ENCODE measurements at regions not wholly inside any gene's neighbourhood (a gene's known extent, or its start where the extent isn't known, plus 50 kb on each side); places are given as distances from the start of the nearest gene placed in this dataset.
"Not testable (repeated sequence)": the region's sequence is repeated elsewhere in the genome, so short reads cannot be mapped to it uniquely, and the experiment has no call there.

DNA sequence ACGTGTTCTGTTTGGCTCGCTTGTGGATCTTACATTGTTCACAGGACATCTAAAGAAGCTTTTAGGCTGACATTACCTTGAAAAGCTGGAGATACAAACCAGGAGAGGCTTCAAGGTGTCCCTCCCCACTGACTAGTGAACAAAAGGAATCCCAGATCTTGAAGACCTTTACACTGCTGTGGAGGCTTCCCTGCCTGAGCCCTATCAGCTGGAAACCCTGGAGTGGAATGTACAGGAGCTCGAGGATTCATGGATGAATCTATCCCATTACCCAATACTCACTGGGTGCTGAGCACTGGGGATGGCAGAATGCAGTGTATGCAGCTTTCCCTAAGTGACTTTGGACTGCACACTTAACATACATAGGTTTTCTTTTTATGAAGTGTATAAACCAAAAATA is 82.3 kb upstream of the MFGE8 start:
- no peak for DNase-seq (ENCODE audit: low read depth in 2 of 2)

DNA sequence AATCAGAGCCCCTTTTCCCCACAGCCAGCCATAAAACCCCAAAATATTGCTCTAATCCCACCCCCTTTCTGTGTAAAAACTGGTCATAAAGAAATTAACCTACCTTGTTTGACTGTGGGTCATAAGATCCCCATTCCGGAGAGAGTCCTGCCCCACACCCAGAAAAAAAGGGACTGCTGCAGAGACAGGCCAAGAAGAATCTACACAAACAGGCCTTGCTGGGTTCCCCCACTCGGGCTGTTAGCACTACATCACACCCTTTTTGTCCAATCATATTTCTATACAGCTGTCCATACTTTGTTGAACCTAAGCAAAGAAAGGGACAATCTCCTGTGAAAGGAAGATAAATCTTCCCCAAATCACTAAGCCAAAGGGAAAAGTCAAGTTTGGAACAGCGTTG is 84.4 kb upstream of the MFGE8 start:
- DNase-seq (ENCODE audit: low read depth in 2 of 2) = no peak

DNA sequence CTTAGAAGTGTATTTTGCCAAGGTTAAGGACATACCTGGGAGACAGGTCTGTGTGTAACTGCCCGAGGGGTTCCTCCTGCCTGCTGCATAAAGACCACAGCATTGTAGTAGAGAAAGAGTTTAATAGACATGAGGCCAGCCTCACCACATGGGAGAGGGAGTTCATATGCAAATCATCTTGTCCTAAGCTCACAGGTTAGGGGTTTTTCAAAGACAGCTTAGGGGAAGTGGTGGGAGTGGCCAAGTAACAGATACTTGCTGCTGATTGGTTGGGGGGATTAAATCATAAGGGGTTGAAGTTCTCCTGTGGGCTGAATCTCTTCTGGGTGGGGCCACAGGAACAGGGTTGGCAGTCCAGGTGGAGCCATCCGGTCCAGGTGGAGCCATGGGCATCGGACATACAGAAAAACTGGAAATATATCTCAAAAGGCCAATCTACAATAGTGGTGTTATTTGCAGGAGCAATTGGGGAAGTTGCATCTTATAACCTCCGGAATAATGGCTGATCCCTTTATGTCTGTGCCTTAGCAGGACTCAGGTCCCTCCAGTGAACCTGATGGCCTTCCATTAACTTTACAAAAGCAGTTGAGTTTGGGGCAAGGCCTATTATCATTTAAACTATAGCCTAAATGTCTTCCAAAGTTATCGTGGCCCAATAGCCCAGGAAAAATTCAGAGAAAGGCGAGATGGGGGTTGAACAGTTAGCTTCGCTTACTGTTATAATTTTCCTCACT is 86.0 kb upstream of the MFGE8 start:
- DNase-seq (ENCODE audit: low read depth in 2 of 2) = no peak

DNA sequence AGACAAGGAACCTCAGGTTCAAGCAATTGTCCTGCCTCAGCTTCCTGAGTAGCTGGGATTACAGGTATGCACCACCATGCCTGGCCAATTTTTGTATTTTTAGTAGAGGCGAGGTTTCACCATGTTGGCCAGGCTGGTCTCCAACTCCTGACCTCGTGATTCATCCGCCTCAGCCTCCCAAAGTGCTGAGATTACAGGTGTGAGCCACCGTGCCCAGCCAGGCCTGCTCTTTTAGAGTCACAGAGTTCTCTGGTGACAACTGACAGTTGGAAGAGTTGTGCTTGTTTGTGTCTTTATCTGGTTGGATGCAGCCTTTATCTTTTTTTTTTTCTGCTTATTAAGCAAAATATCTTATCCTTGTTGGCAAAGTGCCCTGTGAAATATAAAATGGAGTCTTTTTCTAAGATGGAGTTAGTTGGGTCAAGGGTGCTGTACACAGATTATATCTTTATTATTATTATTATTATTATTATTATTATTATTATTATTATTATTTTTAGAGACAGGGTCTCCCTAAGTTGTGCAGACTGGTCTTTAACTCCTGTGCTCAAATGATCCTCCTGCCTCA is 86.5 kb upstream of the ABHD2 start:
- DNase-seq (ENCODE audit: low read depth in 2 of 2) = not testable (repeated sequence)

DNA sequence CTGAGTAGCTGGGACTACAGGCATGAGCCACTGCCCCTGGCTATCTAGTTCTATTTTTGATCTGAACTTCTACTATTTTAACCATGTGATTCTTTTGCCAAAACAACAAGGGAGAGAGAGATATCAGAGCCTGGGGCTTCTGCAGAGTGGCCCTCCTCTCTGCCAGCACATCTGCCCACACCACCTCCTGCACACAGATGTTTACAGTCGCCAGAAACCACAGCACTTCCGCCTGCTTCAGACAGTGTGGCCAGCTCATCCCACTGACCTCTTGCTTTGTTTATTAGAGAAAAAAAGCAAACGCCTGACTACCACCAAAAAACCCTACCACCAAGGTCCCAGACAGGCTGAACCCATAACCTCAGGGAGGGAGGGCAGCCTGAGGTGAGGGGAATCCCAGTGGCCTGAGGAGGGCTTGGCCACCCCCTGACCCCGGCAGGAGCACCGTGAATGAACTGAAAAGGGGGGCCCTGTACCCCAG is 85.9 kb upstream of the ABHD2 start:
- DNase-seq (ENCODE audit: low read depth in 2 of 2) = no peak

DNA sequence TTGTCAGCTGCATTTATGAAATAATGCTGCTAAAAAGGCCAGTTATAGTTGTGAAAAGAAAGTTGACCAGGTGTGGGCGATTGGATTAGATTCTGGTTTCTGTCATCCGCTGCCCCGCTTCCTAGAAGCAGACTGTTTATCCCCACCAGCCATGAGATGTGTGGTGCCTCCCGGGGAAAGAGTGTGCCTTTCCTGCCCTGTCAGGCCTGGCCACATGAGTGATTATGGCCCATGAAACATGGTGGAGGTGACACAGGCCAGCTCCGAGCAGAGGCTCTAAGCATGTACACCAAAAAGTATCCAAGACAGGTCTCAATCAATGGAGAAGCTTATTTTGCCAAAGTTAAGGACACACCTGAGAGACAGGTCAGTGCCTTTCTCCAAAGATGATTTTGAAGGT is 85.4 kb upstream of the ABHD2 start:
- no peak for DNase-seq (ENCODE audit: low read depth in 2 of 2)

DNA sequence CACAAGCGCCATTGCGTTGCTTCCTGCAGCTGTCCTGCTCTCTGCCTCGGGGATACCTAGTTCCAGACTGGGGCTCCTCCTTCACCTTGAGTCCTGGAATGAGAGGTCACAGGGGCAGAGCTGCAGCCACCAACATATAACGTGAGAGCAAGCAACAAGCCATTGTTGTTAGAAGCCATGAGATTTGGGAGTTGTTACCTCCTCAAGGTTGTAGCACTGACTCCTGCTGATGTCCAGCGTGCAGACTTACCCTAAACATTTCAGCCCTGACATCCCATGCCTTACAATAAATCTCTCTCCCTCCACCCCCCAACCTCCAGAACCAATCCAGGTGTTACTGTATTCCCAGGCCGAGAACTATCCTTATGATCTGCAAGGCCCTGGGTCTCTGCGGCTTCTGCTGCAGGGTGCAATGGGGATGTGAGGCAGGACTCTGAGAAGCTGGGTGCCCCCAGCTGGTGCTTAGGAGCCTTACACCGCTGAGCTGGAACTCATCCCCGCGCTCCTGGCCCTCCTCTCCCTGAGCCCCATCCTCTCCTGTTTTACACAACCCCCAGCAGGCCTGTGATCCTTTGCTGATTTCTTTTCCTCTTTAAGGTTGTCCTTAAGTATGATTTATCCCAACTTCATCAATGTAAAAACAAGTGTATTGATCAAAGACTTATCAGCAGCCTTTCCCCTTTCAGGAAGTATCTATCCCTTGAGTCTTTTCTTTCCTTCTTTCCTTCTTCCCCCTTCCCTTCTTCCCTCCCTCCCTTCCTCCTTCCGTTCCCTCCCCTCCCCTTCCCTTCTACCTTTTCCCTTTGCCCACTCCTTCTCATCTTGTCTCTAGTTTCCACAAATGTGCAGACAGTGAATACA is 84.2 kb upstream of the ABHD2 start:
- DNase-seq (ENCODE audit: low read depth in 2 of 2) = no peak

DNA sequence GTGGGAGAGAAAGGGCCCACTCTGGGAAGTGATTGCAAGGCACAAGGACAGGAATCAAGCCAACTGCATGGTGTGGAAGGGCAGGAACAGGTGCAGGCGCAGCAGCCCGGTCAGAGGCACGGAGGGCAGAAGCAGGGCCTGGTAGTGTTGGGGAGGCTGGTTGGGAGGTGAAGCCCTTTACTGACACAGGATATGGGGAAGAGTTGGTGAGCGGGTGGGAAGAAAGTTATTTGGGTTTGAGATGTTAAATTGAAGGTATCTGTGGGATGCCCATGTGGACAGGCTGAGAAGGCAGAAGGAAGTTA is 83.6 kb upstream of the ABHD2 start:
- DNase-seq (ENCODE audit: low read depth in 2 of 2) = no peak

DNA sequence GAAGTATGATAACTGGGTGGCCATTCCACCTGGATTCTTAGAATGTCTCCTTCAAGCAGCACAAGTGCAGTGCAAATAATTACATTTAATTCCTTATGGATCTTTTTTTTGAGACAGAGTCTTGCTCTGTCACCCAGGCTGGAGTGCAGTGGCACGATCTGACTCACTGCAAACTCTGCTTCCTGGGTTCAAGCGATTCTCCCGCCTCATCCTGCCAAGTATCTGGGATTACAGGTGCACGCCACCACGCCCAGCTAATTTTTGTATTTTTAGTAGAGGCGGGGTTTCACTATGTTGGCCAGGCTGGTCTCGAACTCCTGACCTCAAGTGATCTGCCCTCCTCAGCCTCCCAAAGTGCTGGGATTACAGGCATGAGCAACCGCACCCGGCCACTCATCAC is 80.7 kb upstream of the ABHD2 start:
- not testable (repeated sequence) for DNase-seq (ENCODE audit: low read depth in 2 of 2)

DNA sequence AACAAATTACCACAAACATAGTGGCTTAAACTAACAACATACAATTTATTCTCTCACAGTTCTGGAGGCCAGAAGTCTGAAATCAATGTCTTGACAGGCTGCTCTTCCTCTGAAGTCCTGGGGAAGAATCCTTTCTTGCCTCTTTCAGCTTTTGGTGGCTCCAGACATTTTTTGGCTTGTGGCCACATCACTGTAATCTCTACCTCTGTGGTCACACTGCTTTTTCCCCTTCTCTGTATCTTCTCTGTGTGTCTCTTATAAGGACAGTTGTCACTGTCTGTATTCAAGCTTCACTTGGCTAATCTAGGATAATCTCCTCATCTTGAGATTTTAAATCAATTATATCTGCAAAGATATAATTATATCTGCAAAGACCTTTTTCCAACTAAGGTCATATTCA is 80.3 kb upstream of the ABHD2 start:
- DNase-seq (ENCODE audit: low read depth in 2 of 2) = no peak

DNA sequence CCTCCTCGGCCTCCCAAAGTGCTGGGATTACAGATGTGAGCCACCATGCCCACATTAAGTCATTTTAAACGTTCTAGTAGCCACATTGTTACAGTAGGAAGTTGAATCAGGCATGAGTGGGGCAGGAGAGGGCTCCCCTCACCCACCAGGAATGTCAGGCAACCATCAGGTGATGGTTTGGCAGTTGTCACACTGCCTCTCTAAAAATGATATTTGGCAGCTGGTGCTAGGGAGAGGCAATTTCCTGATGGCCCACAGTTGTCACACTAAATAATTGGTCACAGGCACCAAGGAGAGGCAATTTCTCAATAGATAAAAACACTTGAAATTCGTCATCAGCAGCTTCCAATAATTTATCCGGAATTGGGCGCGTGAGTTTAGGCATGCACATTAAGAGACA is 79.2 kb upstream of the ABHD2 start:
- no peak for DNase-seq (ENCODE audit: low read depth in 2 of 2)

DNA sequence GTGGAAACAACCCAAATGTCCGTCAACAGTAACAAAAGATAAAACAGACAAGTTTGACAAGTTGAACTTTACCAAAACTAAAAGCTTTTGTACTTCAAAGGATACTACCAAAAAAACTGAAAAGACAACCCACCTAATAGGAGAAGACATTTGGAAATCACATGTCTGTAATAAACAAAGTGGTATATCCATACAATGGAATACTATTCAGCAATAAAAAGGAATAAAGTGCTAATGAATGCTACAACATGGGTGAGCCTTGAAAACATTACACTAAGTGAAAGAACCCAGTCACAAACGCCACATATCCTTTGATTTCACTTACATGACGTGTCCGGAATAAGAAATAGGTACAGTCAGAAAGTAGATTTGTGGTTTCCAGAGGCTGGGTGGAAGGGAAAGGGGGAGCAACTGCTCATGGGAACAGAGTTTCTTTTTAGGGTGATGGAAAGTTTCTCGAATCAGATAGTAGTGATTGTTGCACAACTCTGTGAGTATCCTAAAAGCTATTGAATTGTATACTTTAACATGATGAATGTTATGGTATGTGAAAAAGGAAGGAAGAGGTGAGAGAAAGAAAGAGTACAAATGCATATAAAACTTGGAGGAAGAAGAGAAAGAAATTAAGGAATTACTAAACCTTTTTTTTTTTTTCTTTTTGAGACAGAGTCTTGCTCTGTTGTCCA is 72.7 kb upstream of the ABHD2 start:
- DNase-seq (ENCODE audit: low read depth in 2 of 2) = no peak

DNA sequence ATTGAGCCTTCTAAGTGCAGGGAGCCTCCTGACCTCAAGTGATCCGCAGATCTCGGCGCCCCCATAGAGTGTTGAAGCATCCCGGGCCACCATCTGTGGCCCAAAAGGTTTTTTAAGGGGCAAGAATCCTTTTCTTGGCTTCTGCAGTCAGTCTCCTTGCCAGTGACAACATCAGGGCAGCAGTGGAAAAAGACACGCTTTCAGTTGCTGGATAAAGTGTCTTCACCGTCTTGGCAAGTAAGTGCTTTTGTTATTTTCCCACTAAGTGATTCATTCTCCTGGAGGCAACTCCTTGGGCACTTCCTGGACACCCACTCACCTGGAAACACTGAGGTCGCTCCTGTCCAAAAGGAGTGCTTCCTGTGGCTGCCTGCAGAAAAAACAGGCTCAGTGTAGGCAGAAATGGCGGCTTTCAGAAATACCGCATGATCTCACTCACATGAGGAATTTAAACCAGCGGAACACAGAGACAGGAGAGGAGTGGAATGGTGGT is 71.7 kb upstream of the ABHD2 start:
- DNase-seq (ENCODE audit: low read depth in 2 of 2) = no peak

DNA sequence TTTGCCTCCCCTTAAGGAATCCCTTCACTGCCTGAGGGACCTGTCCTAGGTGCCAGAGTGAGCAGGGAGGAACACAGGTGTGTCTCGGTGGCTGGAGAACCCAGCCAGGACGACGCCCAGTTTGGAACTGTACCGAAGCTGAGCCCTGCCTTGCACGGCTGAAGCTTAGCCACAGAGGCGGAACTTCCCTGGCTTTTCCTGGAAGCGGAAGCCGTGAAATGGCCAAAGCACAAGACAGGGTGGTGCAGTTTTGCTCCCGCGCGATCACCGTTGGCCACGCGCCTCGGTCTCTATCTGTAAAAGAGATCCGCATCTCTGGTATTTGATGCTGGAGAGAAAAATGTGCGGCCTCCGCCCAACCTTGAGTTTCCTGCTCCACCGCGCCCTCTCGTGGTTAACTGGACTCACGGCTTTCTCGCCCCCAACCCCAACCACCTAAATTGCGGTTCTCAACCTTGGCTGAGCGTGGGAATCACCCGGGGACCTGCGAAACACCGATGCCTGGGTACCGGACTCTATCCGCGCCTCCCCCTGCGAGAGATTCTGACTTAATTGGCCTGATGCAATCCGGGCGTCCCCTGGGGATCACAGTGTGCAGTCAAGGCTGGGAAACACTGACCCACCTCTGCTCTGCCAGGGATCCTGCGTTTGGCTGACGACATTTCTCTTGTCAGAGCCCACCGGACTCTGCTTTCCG is 70.7 kb upstream of the ABHD2 start:
- DNase-seq (ENCODE audit: low read depth in 2 of 2) = peak; percentile 79 to 93

DNA sequence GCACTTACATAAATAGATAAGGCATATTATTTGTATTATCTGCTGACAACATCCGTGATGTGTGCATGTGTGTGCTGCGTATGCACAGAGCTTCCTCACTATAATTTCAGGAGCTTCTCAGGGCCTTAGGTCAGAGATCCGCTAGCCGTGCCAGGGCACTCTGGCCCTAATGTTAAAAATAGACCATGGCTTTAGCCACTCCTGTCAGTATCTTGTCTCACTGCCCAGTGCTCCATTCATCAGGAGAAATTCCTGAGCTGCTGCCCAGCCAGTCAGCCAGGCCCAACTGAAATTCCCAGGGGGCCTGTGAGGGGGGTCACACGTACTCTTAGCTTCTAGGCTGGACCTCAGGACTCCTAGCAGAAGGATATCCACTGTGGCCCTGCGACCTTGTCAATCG is 70.0 kb upstream of the ABHD2 start:
- DNase-seq (ENCODE audit: low read depth in 2 of 2) = no peak

DNA sequence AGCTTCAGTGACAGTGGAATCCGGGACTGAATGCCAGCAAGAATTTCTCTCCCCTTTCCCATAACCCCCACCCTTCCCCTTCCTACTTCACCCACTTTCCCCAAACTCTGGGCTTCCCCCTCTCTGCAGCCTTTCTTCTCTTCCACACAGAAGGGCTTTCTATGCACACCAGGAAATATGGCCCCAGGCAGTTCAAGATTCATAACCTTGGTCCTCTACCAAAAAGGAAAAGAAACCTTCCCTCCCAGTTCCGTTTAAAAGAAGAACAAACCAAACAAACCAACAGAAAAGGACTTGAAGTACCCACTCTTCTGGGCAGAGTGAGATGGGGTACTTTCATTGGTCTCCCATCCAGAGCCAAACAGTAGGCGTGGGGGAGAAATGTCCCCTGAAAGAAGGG is 68.8 kb upstream of the ABHD2 start:
- DNase-seq (ENCODE audit: low read depth in 2 of 2) = no peak

DNA sequence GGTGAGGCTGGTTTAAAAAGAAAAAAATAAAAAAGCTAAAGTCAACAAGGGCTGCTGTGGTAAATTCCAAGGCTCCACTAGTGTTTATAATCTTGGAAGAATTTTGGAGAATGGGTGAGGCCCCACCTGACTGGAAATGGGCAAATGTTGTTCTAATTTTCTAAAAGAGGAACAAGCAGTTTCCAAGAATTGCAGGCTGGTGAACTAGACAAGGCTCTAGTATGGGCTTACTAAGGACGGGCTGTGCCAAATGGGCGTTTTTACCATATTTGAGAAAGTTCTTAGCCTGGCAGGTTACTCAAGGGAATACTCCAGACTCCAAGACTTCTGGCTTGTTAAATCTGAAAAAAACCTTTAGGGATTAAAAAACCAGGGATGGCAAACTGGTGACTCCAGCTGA is 67.0 kb upstream of the ABHD2 start:
- no peak for DNase-seq (ENCODE audit: low read depth in 2 of 2)

DNA sequence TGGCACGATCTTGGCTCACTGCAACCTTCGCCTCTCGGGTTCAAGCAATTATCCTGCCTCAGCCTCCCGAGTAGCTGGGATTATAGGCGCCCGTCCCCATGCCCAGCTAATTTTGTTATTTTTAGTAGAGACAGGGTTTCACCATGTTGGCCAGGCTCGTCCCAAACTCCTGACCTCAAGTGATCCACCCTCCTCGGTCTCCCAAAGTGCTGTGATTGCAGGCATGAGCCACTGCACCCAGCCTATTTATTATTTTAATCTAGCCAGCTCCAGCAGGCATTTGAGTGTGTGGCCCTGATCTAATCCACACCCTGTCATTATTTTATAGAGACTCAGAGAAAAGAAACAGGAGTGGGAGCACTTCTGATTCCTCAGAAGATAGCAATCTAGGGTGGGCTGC is 66.4 kb upstream of the ABHD2 start:
- DNase-seq (ENCODE audit: low read depth in 2 of 2) = not testable (repeated sequence)

DNA sequence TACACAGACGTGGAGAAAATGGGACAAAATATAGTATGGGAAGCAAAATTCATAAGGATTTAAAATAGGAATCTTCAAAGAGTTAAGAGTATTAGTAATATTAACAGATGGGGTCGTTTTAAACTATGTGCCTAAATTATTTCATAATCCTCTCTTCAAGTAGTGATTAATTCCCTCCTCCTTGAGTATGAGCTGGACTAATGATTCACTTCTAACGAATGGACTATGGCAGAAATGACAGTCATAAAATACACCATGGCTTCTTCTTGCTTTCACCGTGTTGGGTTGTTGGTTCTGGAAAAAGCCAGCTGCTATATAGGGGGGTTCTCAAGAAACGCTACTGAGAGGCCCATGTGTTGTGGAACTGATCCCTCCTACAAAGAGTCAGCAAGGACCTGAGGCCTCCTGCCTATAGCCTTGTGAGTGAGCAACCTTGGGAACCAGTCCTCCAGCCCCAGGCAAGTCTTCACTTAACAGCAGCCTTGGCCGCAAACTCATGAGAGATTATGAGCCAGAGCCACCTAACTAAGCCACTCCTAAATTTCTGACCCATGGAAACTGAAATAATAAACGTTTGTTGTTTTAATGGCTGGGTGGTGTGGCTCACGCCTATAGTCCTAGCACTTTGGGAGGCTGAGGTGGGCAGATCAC is 64.8 kb upstream of the ABHD2 start:
- DNase-seq (ENCODE audit: low read depth in 2 of 2) = no peak

DNA sequence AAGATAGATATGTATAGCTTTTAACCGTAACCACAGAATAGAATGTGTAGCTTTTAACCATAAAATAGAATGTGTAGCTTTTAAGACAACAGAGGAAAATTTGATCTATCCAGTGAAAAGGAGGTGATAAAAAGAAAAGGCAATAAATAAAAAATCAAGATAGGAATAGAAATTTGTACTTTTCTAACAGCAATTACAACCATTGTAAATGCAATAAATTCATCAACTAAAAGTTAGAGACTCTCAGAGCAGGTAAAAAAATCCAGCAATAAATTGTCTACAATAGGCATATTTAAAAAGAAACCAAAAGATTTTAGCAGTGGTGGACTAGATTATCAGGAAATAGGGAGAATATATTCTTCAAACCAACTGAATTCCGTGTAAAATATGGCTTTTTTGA is 63.8 kb upstream of the ABHD2 start:
- no peak for DNase-seq (ENCODE audit: low read depth in 2 of 2)

DNA sequence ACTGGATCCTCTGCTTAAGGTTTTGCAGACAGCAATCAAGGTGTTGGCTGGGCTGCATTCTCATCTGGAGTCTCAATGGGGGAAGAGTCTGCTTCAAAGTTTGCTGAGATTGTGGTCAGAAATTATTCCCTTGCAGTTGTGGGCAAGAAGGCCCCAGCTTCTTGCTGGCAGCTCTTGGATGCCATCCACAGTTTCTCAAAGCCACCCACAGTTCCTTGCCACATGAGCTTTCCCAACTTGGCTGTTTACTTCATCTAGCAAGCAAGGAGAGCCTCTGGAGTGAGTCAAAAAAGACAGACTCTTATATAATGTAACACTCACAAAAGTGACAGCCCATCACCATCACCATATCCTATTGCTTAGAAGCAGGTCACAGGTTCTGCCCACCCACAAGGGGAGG is 62.1 kb upstream of the ABHD2 start:
- DNase-seq (ENCODE audit: low read depth in 2 of 2) = no peak
